Smooth muscle cell (in vitro differentiated cells): ENCODE measurements at regions not wholly inside any gene's neighbourhood (a gene's known extent, or its start where the extent isn't known, plus 50 kb on each side); places are given as distances from the start of the nearest gene placed in this dataset.

ENCODE experiments used
- DNase-seq: peaks from one replicate; lab custom pipeline; 2025; ENCODE audit not compliant: unreplicated experiment; lab: John Stamatoyannopoulos, UW
- H2AFZ ChIP-seq: fragments of 200-600 bp; sonication (generic); 2 replicates; pipeline ENCODE4 v1.6.0; 2016; ENCODE audit warnings: antibody characterized with exemption, low read depth, mild to moderate bottlenecking
- H3F3A ChIP-seq: fragments of 200-600 bp; sonication (generic); 2 replicates; pipeline ENCODE4 v1.6.0; 2017; ENCODE audit warnings: antibody characterized with exemption, low read depth
- H3K27ac ChIP-seq: fragments of 200-600 bp; sonication (generic); 2 replicates; pipeline ENCODE4 v1.5.1; 2016; ENCODE audit warnings: low read depth, mild to moderate bottlenecking
- H3K27me3 ChIP-seq: fragments of 200-600 bp; sonication (generic); 2 replicates; pipeline ENCODE4 v1.6.1; 2016; ENCODE audit warnings: low read depth, mild to moderate bottlenecking
- H3K36me3 ChIP-seq: fragments of 200-600 bp; sonication (generic); 2 replicates; pipeline ENCODE4 v1.5.1; 2016; ENCODE audit warnings: low read depth
- H3K4me1 ChIP-seq: fragments of 200-600 bp; sonication (generic); 2 replicates; pipeline ENCODE4 v1.5.1; 2016; ENCODE audit warnings: low read depth
- H3K4me2 ChIP-seq: fragments of 200-600 bp; sonication (generic); 2 replicates; pipeline ENCODE4 v1.6.0; 2016; ENCODE audit warnings: mild to moderate bottlenecking
- H3K4me3 ChIP-seq: fragments of 200-600 bp; sonication (generic); 2 replicates; pipeline ENCODE4 v1.5.1; 2016; ENCODE audit warnings: mild to moderate bottlenecking
- H3K79me2 ChIP-seq: fragments of 200-600 bp; sonication (generic); 2 replicates; pipeline ENCODE4 v1.6.0; 2016; ENCODE audit warnings: low read depth, mild to moderate bottlenecking
- H3K9ac ChIP-seq: fragments of 200-600 bp; sonication (generic); 2 replicates; pipeline ENCODE4 v1.6.0; 2016; ENCODE audit warnings: low read depth
- H3K9me3 ChIP-seq: fragments of 200-600 bp; sonication (generic); replicated peaks from 2 replicates; pipeline ENCODE4 v1.5.1; 2016; ENCODE audit warnings: low read depth
- H4K20me1 ChIP-seq: fragments of 200-600 bp; sonication (generic); 2 replicates; pipeline ENCODE4 v1.6.0; 2016; ENCODE audit warnings: low read depth
- WGBS: methylation state at CpG from one replicate; pipeline ENCODE4 v1.1.7; 2016; ENCODE audit warnings: low lambda C conversion rate; 5-methylcytosine and 5-hydroxymethylcytosine counted together
- TF ChIP-seq, protein P1 (sequence below): fragments of 200-600 bp; sonication (generic); IDR thresholded peaks from 2 replicates; pipeline ENCODE4 v1.5.1; 2017; ENCODE audit warnings: borderline replicate concordance, mild to moderate bottlenecking, antibody characterized with exemption; ENCODE audit not compliant: insufficient read depth, poor library complexity, severe bottlenecking

DNA sequence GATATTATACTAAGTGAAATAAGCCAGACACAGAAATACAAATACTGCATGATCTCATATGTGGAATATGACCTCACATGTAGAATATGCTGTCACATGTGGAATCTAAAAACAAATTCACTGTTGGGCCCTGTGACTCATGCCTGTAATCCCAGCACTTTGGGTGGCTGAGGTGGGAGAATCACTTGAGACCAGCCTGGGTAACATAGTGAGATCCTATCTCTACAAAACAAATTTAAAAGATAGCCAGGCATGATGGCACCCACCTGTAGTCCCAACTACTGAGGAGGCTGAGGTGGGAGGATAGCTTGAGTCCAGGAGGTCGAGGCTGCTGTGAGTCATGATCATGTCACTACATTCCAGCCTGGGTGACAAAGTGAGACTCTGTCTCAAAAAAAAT, 160.3 kb downstream of the PTEN start:
- peaks cover 8% of the 10 kb centered on the region for H3F3A ChIP-seq
- no peak for DNase-seq
- no peaks in the 10 kb centered on the region for H3K27me3 ChIP-seq
- H3K9ac ChIP-seq: no peak overlapping the region
- no peak overlapping the region for H3K4me2 ChIP-seq
- 48% methylated on average over 1 of the region's 1 CpG for WGBS
- no peak overlapping the region for H2AFZ ChIP-seq
- no peak overlapping the region for H3K4me3 ChIP-seq
- H3K36me3 ChIP-seq: no peaks in the 10 kb centered on the region
- no peaks in the 10 kb centered on the region for H4K20me1 ChIP-seq
- no peaks in the 10 kb centered on the region for H3K4me1 ChIP-seq
- no peaks in the 10 kb centered on the region for H3K79me2 ChIP-seq
- TF ChIP-seq, protein P1, sequence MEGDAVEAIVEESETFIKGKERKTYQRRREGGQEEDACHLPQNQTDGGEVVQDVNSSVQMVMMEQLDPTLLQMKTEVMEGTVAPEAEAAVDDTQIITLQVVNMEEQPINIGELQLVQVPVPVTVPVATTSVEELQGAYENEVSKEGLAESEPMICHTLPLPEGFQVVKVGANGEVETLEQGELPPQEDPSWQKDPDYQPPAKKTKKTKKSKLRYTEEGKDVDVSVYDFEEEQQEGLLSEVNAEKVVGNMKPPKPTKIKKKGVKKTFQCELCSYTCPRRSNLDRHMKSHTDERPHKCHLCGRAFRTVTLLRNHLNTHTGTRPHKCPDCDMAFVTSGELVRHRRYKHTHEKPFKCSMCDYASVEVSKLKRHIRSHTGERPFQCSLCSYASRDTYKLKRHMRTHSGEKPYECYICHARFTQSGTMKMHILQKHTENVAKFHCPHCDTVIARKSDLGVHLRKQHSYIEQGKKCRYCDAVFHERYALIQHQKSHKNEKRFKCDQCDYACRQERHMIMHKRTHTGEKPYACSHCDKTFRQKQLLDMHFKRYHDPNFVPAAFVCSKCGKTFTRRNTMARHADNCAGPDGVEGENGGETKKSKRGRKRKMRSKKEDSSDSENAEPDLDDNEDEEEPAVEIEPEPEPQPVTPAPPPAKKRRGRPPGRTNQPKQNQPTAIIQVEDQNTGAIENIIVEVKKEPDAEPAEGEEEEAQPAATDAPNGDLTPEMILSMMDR: no peak
- no peaks in the 10 kb centered on the region for H3K9me3 ChIP-seq
- H3K27ac ChIP-seq: no peak overlapping the region

DNA sequence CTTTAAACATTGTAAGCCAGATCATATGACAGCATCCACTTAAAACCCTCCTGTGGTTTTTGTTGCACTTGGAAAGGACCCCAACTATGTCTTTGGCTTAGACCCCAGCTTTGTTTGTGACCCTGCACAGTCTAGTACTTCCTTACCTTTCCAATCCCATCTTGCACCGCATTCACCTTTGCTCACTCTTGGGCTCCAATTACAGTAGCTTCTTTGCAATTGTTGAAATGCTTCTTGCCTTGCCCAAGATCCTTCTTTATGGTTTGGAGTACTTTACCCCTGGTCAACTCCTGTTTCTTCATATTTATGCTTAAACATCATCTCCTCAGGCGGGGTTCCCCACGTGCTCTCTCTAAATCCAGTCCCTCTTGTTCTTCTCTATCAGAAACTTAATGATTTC, 162.6 kb downstream of the PTEN start:
- no peaks in the 10 kb centered on the region for H3K79me2 ChIP-seq
- no peak overlapping the region for H3K4me3 ChIP-seq
- H3K36me3 ChIP-seq: no peaks in the 10 kb centered on the region
- DNase-seq: no peak
- peaks cover 8% of the 10 kb centered on the region for H3F3A ChIP-seq
- H2AFZ ChIP-seq: no peak overlapping the region
- TF ChIP-seq, protein P1: no peak
- no peaks in the 10 kb centered on the region for H3K27me3 ChIP-seq
- no peaks in the 10 kb centered on the region for H4K20me1 ChIP-seq
- 94% methylated on average over 3 of the region's 3 CpGs for WGBS
- H3K4me1 ChIP-seq: no peaks in the 10 kb centered on the region
- no peak overlapping the region for H3K9ac ChIP-seq
- H3K9me3 ChIP-seq: no peaks in the 10 kb centered on the region
- no peak overlapping the region for H3K27ac ChIP-seq
- H3K4me2 ChIP-seq: no peak overlapping the region

DNA sequence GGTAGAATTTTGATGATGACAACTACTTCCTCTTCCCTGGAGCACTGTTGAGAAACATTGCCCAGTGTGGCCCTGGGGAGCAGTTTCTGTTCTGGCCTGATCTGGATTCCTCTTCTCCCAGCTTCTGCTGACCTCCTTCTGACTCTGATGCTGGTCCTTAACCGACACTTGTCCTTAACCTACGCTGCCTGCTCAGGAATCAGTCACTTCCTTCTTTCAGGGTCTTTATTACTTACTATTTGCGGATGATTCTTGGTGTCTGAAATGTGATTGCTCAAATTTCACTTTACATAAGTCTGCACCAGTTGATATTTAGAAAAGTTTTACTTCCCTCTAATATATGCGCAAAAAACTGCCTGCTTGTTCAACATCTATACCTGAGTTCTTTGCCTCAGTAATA, 164.1 kb downstream of the PTEN start:
- no peak overlapping the region for H3K9ac ChIP-seq
- no peak overlapping the region for H3K4me2 ChIP-seq
- H3K27me3 ChIP-seq: no peaks in the 10 kb centered on the region
- no peak for DNase-seq
- no peak overlapping the region for H3K4me3 ChIP-seq
- no peak overlapping the region for H3K27ac ChIP-seq
- no peaks in the 10 kb centered on the region for H3K36me3 ChIP-seq
- H3F3A ChIP-seq: peaks cover 8% of the 10 kb centered on the region
- H3K9me3 ChIP-seq: no peaks in the 10 kb centered on the region
- no peaks in the 10 kb centered on the region for H3K4me1 ChIP-seq
- 83% methylated on average over 4 of the region's 4 CpGs for WGBS
- TF ChIP-seq, protein P1: no peak
- H4K20me1 ChIP-seq: no peaks in the 10 kb centered on the region
- no peak overlapping the region for H2AFZ ChIP-seq
- no peaks in the 10 kb centered on the region for H3K79me2 ChIP-seq

DNA sequence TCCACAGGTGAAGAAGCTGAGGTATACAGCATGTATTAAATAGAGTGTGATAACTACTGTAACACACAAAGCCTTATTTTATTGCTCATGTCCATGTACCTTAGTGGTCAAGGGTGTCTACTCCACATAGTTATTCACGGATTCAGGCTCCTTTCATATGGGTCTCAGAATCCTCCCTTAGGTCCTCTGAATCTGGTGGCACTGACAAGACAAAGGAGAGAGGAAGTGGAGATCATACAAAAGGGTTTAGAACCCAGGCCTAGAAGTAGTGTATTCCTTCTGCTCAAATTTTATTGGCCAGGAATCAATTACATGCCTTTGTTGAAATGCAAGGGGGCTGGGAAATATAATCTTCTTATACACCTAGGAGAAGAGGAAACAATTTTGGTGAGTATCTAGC, 164.6 kb downstream of the PTEN start:
- Histone ChIP-seq H4K20me1 (no peaks in the 10 kb centered on the region), H3K9me3 (no peaks in the 10 kb centered on the region), H3K9ac (no peak overlapping the region), H3F3A (peaks cover 5% of the 10 kb centered on the region), H2AFZ (no peak overlapping the region), H3K79me2 (no peaks in the 10 kb centered on the region), H3K4me3 (no peak overlapping the region), H3K36me3 (no peaks in the 10 kb centered on the region), H3K27ac (no peak overlapping the region), H3K4me2 (no peak overlapping the region), H3K27me3 (no peaks in the 10 kb centered on the region), H3K4me1 (peaks cover 5% of the 10 kb centered on the region)
- no peak for DNase-seq
- WGBS: 88% methylated on average over 1 of the region's 1 CpG
- TF ChIP-seq, protein P1: no peak
